K562 (cell line): ENCODE measurements at regions not wholly inside any gene's neighbourhood (a gene's known extent, or its start where the extent isn't known, plus 50 kb on each side); places are given as distances from the start of the nearest gene placed in this dataset.

Source experiments
- ATAC-seq: fragments of 200-7000 bp; cut with Tn5 transposase; 3 replicates; pipeline ENCODE4 v1.9.1; 2020; ENCODE audit warnings: moderate library complexity
- BruUV-seq: library from RNA; stranded (reverse); fragments of 400-500 nt; replicated peaks from 2 replicates; lab custom pipeline; 2021; lab: Mats Ljungman, UMichigan
- CTCF ChIA-PET: fragments of 300-600 bp; formaldehyde crosslinking; extraction: SDS; loops from one replicate; lab custom pipeline; 2021; ENCODE audit warnings: low intra/inter-chr PET ratio; lab: Yijun Ruan, JAX
- POLR2A ChIA-PET: fragments of 300-600, 350-650 bp; sonication (Branson Sonifier 250); formaldehyde crosslinking; extraction: SDS; loops from one replicate; lab custom pipeline; 2021; ENCODE audit warnings: antibody characterized with exemption, inconsistent platforms; lab: Yijun Ruan, JAX
- DNase-seq, 4 experiments: peaks; one replicate each; pipeline versions ENCODE4 v3.0.0 to v3.0.0-alpha.2; 2011 to 2018; ENCODE audit warnings: low spot score in 3 of 4, mixed read lengths in 3 of 4; ENCODE audit errors: extremely low read depth in 1 of 4
- FAIRE-seq: peaks from 2 replicates; lab custom pipeline; 2011; peaks lifted over from hg19 to GRCh38; lab: Jason Lieb, UNC
- H2AFZ ChIP-seq: 2 replicates; pipeline ENCODE4 v1.6.0; 2011; ENCODE audit warnings: low read depth, low read length, control low read depth, inconsistent platforms
- H3K27ac ChIP-seq: fragments of 200-600 bp; 3 replicates; pipeline ENCODE4 v1.8.0; 2011; ENCODE audit warnings: low read depth, mild to moderate bottlenecking, control low read depth, inconsistent platforms, low read length, moderate library complexity, mixed read lengths; ENCODE audit errors: extremely low read depth
- H3K27me3 ChIP-seq, 2 experiments: fragments of 300-600 bp in 1 of 2; 2 replicates in 1 of 2; 3 replicates in 1 of 2; pipeline versions ENCODE4 v1.6.0 to v1.8.0; 2011; ENCODE audit warnings: inconsistent platforms in 2 of 2, low read length in 2 of 2, mild to moderate bottlenecking in 1 of 2, mixed read lengths in 1 of 2, moderate library complexity in 1 of 2; ENCODE audit not compliant: control insufficient read depth in 2 of 2, insufficient read depth in 2 of 2
- H3K36me3 ChIP-seq: fragments of 300-600 bp; 3 replicates; pipeline ENCODE4 v1.8.0; 2011; ENCODE audit warnings: mild to moderate bottlenecking, low read length, inconsistent platforms; ENCODE audit not compliant: control insufficient read depth, insufficient read depth
- H3K4me1 ChIP-seq, 2 experiments: fragments of 200-600 bp in 1 of 2; replicated peaks in 1 of 2; 2 replicates in 1 of 2; 3 replicates in 1 of 2; pipeline versions ENCODE4 v1.5.1 to v1.8.0; 2011; ENCODE audit warnings: inconsistent platforms in 2 of 2, low read length in 2 of 2, mild to moderate bottlenecking in 1 of 2, mixed read lengths in 1 of 2, moderate library complexity in 1 of 2; ENCODE audit not compliant: control insufficient read depth in 2 of 2, insufficient read depth in 2 of 2
- H3K4me2 ChIP-seq: 2 replicates; pipeline ENCODE4 v1.6.1; 2011; ENCODE audit warnings: low read length, control low read depth, inconsistent platforms, mixed read lengths; ENCODE audit not compliant: insufficient read depth
- H3K4me3 ChIP-seq: fragments of 200-600 bp; sonication (generic), shearing (Covaris generic); 2 replicates; pipeline ENCODE4 v1.5.1; 2016; ENCODE audit warnings: control low read depth, inconsistent platforms
- H3K79me2 ChIP-seq: fragments of 200-600 bp; 3 replicates; pipeline ENCODE4 v1.8.0; 2011; ENCODE audit warnings: low read length, inconsistent platforms; ENCODE audit not compliant: control insufficient read depth, insufficient read depth
- H3K9ac ChIP-seq, 2 experiments: 2 replicates each; pipeline versions ENCODE4 v1.6.0 to v1.6.1; 2011; ENCODE audit warnings: low read depth in 2 of 2, low read length in 2 of 2, control low read depth in 1 of 2, inconsistent platforms in 1 of 2, mild to moderate bottlenecking in 1 of 2, mixed read lengths in 1 of 2; ENCODE audit not compliant: insufficient read depth in 1 of 2
- H3K9me1 ChIP-seq: one replicate; pipeline ENCODE4 v1.6.0; 2011; ENCODE audit warnings: inconsistent platforms, mild to moderate bottlenecking, low read length, moderate library complexity; ENCODE audit not compliant: control insufficient read depth, insufficient read depth
- H3K9me3 ChIP-seq: replicated peaks from 2 replicates; pipeline ENCODE4 v1.5.1; 2011; ENCODE audit warnings: low read depth, low read length, inconsistent platforms; ENCODE audit not compliant: control insufficient read depth, insufficient read depth
- H4K20me1 ChIP-seq: replicated peaks from 2 replicates; pipeline ENCODE4 v1.6.1; 2011; ENCODE audit warnings: low read length, inconsistent platforms, mixed read lengths; ENCODE audit not compliant: control insufficient read depth, insufficient read depth
- BDP1 ChIP-seq: IDR thresholded peaks from 3 replicates; pipeline ENCODE4 v1.6.1; 2011; ENCODE audit not compliant: insufficient read length, insufficient read depth
- ETV1 ChIP-seq: fragments of 450-650 bp; conservative IDR thresholded peaks from 2 replicates; pipeline ENCODE4 v1.6.1; 2016; ENCODE audit warnings: missing genetic modification characterization, control low read depth, low read depth, missing compliant biosample characterization
- FOXK2 ChIP-seq, 2 experiments: fragments of 450-650 bp; IDR thresholded peaks in 1 of 2; conservative IDR thresholded peaks in 1 of 2; 2 replicates each; pipeline ENCODE4 v1.6.1; 2016; ENCODE audit warnings: low read depth in 2 of 2, mild to moderate bottlenecking in 1 of 2
- GABPA ChIP-seq: fragments of 200-800 bp; sonication (Bioruptor generic); conservative IDR thresholded peaks from 2 replicates; pipeline ENCODE4 v1.6.1; 2016; ENCODE audit warnings: low read depth, missing genetic modification characterization, missing compliant biosample characterization
- NR2C1 ChIP-seq, 2 experiments: fragments of 450-650 bp; IDR thresholded peaks; 2 replicates each; pipeline ENCODE4 v1.6.1; 2017; ENCODE audit warnings: mild to moderate bottlenecking in 2 of 2, antibody characterized with exemption in 1 of 2, inconsistent platforms in 1 of 2, missing compliant biosample characterization in 1 of 2, missing genetic modification characterization in 1 of 2
- RCOR1 ChIP-seq, 2 experiments: IDR thresholded peaks; 2 replicates each; pipeline ENCODE4 v1.6.1; 2012; ENCODE audit warnings: low read depth in 2 of 2, low read length in 2 of 2, borderline replicate concordance in 1 of 2, improper control_type of control experiment in 1 of 2
- SNRNP70 ChIP-seq: fragments of 200-400 bp; formaldehyde crosslinking; optimal IDR thresholded peaks from 2 replicates; pipeline ENCODE3; 2017; ENCODE audit warnings: low read depth, low read length
- ZFP36 ChIP-seq: fragments of 150-350 bp; IDR thresholded peaks from 2 replicates; pipeline ENCODE4 v1.6.1; 2018; ENCODE audit warnings: low read length, low read depth; ENCODE audit not compliant: partially characterized antibody
- WGBS: fragments of 100-300 bp; shearing (Covaris generic); methylation state at CpG from one replicate; pipeline ENCODE4 v1.1.6; 2016; ENCODE audit warnings: low coverage, mixed read lengths; ENCODE audit not compliant: insufficient coverage; ENCODE audit errors: missing lambda C conversion rate; 5-methylcytosine and 5-hydroxymethylcytosine counted together
- in situ Hi-C: fragments of 300-500 bp; cut with MboI; formaldehyde crosslinking; loops from 4 replicates; pipeline ENCODE4 v1.15.0; 2018; ENCODE audit warnings: inconsistent platforms, mixed read lengths
- intact Hi-C: fragments of 100-400 bp; cut with micrococcal nuclease; formaldehyde crosslinking; loops from 2 replicates; pipeline ENCODE4 v1.14.2; 2022
- TF ChIP-seq, protein P1 (sequence below): fragments of 200-800 bp; sonication (Bioruptor generic); IDR thresholded peaks from 2 replicates; pipeline ENCODE4 v1.6.1; 2017; ENCODE audit warnings: missing genetic modification characterization, missing compliant biosample characterization
- TF ChIP-seq, protein P2 (sequence below): sonication (generic); formaldehyde crosslinking; IDR thresholded peaks from 2 replicates; pipeline ENCODE4 v1.8.1; 2022; ENCODE audit warnings: missing genetic modification reagents

DNA sequence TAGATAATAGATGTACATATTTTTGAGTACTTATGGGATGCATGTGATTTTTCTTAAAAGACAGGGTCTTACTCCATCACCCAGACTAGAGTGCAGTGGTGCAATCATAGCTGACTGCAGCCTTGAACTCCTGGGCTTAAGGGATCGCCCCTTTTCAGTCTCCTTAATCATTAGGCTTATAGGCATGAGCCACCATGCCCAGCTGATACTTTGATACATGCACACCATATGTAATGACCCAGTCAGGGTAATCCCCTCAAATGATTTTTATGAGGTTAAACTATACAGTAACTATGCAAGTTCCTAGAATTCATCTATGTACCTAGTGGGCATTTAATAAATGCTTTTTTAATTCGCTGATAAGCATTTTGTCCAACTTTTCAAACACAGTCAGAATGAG lies 292.3 kb downstream of the DTWD2 start:
- no peak for FAIRE-seq
- H3K9me1 ChIP-seq, result no peaks in the 10 kb centered on the region

More for the DNA sequence above, 292.3 kb downstream of the DTWD2 start:
- H3K4me1 ChIP-seq, result no peaks in the 10 kb centered on the region
- ATAC-seq (no peak), DNase-seq (no peak)
- CTCF ChIA-PET, result no interaction called here
- BruUV-seq, result no TSS peak
- POLR2A ChIA-PET, result interaction anchor here (0.6 kb wide), 1 partner anchor 14 kb away, joined by 3 read pairs; no protein-coding TSS in a partner anchor
- TF ChIP-seq NR2C1 (IDR thresholded peaks at IDR 0.05) (no peak), NR2C1 (tag; IDR thresholded peaks at IDR 0.05) (no peak), FOXK2 (conservative IDR thresholded peaks at IDR 0.05 in 1 of 2, IDR thresholded peaks at IDR 0.05 in 1 of 2; ENCODE audit: low read depth in 2 of 2) (no peak), ETV1 (tag) (no peak), SNRNP70 (no peak), ZFP36 (no peak), RCOR1 (IDR thresholded peaks at IDR 0.05; ENCODE audit: borderline replicate concordance in 1 of 2, low read depth in 2 of 2, low read length in 2 of 2) (no peak), BDP1 (no peak), GABPA (no peak)
- TF ChIP-seq, protein P1, sequence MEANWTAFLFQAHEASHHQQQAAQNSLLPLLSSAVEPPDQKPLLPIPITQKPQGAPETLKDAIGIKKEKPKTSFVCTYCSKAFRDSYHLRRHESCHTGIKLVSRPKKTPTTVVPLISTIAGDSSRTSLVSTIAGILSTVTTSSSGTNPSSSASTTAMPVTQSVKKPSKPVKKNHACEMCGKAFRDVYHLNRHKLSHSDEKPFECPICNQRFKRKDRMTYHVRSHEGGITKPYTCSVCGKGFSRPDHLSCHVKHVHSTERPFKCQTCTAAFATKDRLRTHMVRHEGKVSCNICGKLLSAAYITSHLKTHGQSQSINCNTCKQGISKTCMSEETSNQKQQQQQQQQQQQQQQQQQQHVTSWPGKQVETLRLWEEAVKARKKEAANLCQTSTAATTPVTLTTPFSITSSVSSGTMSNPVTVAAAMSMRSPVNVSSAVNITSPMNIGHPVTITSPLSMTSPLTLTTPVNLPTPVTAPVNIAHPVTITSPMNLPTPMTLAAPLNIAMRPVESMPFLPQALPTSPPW (CRISPR knock-in tag), result no peak
- TF ChIP-seq, protein P2, sequence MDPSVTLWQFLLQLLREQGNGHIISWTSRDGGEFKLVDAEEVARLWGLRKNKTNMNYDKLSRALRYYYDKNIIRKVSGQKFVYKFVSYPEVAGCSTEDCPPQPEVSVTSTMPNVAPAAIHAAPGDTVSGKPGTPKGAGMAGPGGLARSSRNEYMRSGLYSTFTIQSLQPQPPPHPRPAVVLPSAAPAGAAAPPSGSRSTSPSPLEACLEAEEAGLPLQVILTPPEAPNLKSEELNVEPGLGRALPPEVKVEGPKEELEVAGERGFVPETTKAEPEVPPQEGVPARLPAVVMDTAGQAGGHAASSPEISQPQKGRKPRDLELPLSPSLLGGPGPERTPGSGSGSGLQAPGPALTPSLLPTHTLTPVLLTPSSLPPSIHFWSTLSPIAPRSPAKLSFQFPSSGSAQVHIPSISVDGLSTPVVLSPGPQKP (CRISPR knock-in tag), result no peak
- H3K4me2 ChIP-seq, result no peak overlapping the region
- no peak overlapping the region for H3K9ac ChIP-seq
- H3K9me3 ChIP-seq, result no peaks in the 10 kb centered on the region
- no peak overlapping the region for H3K4me3 ChIP-seq
- H3K36me3 ChIP-seq, result no peaks in the 10 kb centered on the region
- no peak overlapping the region for H2AFZ ChIP-seq
- in situ Hi-C loops, result no loop called here
- H3K27ac ChIP-seq, result no peak overlapping the region
- no peaks in the 10 kb centered on the region for H4K20me1 ChIP-seq
- H3K27me3 ChIP-seq, result no peaks in the 10 kb centered on the region
- intact Hi-C loops, result no loop called here
- H3K79me2 ChIP-seq, result no peaks in the 10 kb centered on the region
- WGBS, result 0% methylated on average over 2 of the region's 2 CpGs
